HG02610 (cell line): ENCODE measurements at regions not wholly inside any gene's neighbourhood (a gene's known extent, or its start where the extent isn't known, plus 50 kb on each side); places are given as distances from the start of the nearest gene placed in this dataset.
"Not testable (repeated sequence)": the region's sequence is repeated elsewhere in the genome, so short reads cannot be mapped to it uniquely, and the experiment has no call there.

Source experiments
- ATAC-seq: cut with Tn5 transposase; IDR thresholded peaks from one replicate; pipeline ENCODE4 v1.9.1; 2021; ENCODE audit warnings: mild to moderate bottlenecking, moderate library complexity; ENCODE audit not compliant: unreplicated experiment

DNA sequence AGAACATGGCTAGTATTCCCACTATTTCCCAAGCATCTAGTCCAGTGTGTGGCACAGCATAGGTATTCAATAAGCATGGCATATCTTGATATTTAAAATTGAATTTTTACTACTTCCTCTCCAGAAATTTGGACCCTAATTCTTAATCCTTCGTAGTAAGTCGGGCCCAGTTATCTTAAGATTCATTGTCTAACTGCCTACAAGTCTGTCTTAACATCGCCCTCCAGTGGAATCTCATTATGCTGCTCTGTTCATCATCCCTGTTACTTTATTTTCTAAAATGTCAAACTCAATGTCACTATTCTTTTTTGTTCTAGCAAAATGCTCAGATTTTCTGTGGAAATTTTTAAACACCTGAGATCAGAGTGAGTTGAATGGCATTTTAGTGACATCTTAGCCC lies 606.2 kb downstream of the KLHL13 start:
- ATAC-seq: no peak

DNA sequence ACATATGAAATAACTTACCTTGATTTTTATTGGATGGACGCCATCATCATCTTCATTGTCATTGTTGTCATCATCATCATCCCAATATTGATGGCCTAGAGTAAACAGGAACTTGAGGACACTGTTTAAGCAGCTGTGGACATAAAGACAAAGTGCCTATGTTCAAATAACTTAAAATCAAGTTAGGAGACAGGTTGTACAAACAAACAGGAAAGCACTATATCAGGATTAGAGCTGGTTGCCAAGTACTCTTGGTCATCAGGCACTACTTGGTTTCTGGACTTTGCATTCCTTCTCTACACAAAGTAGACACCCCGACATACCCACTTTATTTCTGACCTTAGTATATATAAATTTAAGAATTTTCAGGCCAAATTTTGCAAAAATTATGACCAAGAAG lies 608.6 kb downstream of the KLHL13 start:
- no peak for ATAC-seq

DNA sequence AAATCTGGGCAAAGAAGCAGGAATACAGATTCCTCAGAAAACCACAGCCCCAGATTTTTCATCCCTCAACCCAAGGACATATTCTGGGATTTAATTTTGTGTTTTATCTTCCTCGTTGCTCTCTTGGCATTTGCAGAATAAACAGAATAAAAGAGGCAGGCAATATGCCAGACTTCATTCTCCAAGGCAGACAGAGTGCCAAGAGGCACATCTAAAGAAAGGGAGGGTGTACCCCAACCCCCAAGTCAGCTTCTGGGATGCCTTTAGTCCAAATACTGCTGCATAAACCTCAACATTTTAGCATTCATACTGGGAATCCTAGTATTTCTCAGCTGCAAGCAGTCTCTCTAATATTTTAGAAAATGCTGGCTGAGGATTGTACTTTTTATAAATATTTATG lies 629.2 kb downstream of the KLHL13 start:
- ATAC-seq: no peak

DNA sequence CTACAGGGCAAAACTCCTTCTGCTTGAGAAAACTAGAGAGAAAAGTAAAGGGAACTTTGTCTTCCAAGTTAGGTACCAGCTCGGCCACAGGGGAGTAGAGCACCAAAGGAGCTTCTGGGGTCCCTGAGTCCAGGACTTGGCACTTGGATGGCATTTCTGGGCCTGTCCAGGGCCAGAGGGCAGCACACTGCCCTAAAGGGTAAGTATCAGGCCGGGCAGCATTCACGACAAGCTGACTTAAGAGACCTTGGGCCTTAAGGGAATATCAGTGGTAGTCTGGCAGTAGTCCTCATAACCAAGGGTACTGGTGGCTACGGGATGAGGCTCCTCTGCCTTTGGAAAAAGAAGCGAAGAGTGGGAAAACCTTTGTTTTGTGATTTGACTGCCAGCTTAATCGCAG lies 632.7 kb downstream of the KLHL13 start:
- no peak for ATAC-seq

- no peak for ATAC-seq
Observed at GRCh38 chrX:117458243-117458968, 658.2 kb downstream of the KLHL13 start.

DNA sequence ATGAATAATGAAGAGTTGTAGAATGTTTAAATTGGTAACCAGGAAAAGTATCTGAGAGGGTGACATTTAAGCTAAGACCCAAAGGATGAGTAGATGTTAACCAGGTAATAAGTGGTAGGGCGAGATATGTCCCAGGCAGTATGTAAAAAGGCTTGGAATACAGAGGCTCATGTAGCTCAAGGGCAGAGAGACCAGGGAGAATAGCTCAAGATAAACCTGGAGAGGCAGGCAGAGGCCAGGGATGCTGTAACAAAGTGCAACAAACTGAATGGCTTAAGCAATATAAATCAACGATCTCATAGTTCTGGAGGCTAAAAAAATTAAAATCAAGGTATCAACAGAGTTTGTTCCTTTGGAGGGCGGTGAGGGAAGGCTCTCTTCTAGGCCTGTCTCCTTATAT lies 660.8 kb downstream of the KLHL13 start:
- no peak for ATAC-seq

- ATAC-seq: no peak
Observed at GRCh38 chrX:117429501-117429900, 687.1 kb downstream of the KLHL13 start.

GRCh38 chrX:117407449-117408150 lies 709.0 kb downstream of the KLHL13 start:
- no peak for ATAC-seq

DNA sequence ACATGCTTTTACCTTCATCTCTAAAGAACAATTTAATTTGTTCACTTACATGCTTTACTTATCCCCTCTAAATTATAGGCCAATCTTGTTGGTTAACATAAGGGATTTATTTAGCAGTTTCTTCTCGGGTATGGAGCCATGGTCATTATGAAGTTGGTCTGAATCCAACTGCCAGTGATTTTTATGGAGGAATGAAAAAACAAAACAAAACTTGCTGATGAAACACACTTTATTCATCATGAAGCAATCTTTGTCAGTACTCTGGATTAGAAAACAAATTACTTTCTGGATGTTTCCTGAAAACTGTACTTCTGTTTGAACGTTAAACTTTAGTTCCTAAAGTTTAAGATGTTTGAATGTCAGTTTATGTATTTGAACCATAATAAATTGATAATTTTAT lies 715.8 kb downstream of the KLHL13 start:
- ATAC-seq: no peak

DNA sequence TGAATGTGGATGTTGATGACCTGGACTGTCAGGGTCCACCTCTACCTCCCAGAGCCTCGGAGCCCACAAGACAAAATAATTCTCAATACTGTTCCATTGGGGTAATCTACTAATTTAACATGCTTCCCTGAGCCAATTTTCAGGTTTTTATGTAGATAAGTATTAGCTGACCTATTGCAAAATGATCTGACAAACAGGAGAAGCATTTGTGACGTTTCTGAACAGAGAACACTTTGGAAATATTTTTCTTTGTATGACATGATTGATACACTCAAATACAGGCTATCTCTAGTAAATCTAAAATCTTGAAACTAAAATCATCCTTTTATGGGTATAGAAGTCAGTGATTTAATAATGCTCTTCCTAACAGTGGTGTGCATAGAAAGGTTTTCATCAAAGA lies 716.6 kb downstream of the KLHL13 start:
- no peak for ATAC-seq

GRCh38 chrX:117397844-117398243 lies 718.8 kb downstream of the KLHL13 start:
- no peak for ATAC-seq

DNA sequence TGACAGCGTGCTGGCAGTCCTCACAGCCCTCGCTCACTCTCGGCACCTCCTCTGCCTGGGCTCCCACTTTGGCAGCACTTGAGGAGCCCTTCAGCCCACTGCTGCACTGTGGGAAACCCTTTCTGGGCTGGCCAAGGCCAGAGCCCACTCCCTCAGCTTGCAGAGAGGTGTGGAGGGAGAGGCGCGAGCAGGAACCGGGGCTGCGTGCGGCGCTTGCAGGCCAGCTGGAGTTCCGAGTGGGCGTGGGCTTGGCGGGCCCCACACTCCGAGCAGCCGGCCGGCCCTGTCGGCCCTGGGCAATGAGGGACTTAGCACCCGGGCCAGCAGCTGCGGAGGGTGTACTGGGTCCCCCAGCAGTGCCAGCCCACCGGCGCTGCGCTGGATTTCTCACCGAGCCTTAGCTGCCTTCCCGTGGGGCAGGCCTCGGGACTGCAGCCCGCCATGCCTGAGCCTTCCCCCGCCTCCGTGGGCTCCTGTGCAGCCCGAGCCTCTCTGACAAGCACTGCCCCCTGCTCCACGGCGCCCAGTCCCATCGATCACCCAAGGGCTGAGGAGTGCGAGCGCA lies 722.0 kb downstream of the KLHL13 start:
- not testable (repeated sequence) for ATAC-seq

DNA sequence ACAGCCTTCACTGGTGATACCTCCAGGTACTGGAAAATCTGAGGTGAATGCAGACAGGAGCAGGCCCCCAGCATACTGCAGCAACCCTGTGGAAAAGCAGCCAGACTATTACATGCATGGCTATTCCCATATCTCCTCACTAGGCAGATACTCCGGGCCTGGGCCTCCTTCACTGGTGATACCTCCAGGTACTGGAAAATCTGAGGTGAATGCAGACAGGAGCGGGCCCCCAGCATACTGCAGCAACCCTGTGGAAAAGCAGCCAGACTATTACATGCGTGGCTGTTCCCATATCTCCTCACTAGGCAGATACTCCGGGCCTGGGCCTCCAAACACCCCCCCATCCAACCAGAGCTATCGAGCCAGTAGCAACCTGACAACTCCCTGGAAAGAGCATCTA lies 724.2 kb downstream of the KLHL13 start:
- ATAC-seq: not testable (repeated sequence)

GRCh38 chrX:117376460-117376859 lies 740.1 kb downstream of the KLHL13 start:
- ATAC-seq: no peak

GRCh38 chrX:117335209-117335608 lies 781.4 kb downstream of the KLHL13 start:
- no peak for ATAC-seq

DNA sequence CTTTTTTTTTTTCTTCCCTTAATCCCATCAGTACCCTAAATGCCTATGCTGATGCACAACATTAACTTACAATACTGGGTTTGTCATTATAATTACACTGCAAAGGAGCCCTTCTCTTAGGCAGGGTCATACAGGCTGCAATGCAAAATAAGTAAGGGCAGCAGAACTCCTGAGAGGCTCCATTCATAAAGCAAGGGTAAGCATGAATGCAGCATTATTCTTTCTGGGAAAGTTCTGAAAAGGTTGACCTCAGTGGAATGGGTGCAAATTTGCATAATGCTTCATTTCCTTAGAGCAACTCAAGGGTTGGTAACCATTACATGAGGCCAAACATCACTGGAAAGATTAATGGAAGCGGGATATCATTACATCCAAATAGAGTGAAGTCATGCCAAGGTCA lies 789.2 kb downstream of the KLHL13 start:
- no peak for ATAC-seq

- ATAC-seq: no peak
Observed at GRCh38 chrX:117325706-117326105, 790.9 kb downstream of the KLHL13 start.

GRCh38 chrX:117305168-117305766 lies 811.3 kb downstream of the KLHL13 start:
- ATAC-seq: no peak

DNA sequence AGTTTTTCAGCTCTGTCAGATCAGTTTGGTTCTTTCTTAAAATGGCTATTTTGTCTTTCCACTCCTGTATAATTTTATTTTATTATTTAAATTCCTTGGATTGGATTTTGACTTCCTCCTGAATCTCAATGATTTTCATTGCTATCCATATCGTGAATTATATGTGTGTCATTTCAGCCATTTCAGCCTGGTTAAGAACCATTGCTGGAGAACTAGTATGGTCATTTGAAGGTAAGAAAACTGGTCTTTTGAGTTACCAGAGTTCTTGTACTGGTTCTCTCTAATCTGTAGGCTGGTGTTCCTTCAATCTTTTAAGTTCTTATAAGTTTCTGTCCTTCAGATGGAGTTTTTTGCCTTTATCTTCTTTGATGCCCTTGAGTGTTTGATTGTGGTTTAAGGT lies 815.5 kb downstream of the KLHL13 start:
- no peak for ATAC-seq

- no peak for ATAC-seq
Observed at GRCh38 chrX:117291760-117292159, 824.9 kb downstream of the KLHL13 start.

GRCh38 chrX:117274965-117275364 lies 812.2 kb upstream of the CT83 start:
- no peak for ATAC-seq
